ENCODE measurements at regions not wholly inside any gene's neighbourhood (a gene's known extent, or its start where the extent isn't known, plus 50 kb on each side); places are given as distances from the start of the nearest gene placed in this dataset.

DNA sequence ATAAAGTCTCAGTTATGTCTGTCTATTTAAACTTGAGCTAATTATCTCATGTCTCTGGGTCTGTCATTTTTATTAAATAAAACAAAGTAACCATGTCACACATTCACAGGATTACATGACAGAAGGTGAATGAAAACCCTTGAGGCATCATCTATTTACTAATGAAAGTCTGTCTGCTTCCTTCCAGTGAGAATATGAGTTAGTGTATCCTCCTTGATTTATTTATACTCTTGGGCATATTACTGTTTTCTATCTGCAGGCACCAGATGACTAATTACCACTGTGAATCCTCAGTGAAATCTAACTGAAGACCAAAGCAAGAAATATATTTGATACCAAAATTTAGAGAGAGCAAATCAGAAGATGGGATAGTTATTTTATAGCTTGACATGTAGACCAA lies 163.7 kb downstream of the CDC14C start:
- TF ChIP-seq, protein P1, sequence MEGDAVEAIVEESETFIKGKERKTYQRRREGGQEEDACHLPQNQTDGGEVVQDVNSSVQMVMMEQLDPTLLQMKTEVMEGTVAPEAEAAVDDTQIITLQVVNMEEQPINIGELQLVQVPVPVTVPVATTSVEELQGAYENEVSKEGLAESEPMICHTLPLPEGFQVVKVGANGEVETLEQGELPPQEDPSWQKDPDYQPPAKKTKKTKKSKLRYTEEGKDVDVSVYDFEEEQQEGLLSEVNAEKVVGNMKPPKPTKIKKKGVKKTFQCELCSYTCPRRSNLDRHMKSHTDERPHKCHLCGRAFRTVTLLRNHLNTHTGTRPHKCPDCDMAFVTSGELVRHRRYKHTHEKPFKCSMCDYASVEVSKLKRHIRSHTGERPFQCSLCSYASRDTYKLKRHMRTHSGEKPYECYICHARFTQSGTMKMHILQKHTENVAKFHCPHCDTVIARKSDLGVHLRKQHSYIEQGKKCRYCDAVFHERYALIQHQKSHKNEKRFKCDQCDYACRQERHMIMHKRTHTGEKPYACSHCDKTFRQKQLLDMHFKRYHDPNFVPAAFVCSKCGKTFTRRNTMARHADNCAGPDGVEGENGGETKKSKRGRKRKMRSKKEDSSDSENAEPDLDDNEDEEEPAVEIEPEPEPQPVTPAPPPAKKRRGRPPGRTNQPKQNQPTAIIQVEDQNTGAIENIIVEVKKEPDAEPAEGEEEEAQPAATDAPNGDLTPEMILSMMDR (conservative IDR thresholded peaks at IDR 0.05; ENCODE audit: low read depth in 2 of 2), result no peak
- TF ChIP-seq, protein P2, sequence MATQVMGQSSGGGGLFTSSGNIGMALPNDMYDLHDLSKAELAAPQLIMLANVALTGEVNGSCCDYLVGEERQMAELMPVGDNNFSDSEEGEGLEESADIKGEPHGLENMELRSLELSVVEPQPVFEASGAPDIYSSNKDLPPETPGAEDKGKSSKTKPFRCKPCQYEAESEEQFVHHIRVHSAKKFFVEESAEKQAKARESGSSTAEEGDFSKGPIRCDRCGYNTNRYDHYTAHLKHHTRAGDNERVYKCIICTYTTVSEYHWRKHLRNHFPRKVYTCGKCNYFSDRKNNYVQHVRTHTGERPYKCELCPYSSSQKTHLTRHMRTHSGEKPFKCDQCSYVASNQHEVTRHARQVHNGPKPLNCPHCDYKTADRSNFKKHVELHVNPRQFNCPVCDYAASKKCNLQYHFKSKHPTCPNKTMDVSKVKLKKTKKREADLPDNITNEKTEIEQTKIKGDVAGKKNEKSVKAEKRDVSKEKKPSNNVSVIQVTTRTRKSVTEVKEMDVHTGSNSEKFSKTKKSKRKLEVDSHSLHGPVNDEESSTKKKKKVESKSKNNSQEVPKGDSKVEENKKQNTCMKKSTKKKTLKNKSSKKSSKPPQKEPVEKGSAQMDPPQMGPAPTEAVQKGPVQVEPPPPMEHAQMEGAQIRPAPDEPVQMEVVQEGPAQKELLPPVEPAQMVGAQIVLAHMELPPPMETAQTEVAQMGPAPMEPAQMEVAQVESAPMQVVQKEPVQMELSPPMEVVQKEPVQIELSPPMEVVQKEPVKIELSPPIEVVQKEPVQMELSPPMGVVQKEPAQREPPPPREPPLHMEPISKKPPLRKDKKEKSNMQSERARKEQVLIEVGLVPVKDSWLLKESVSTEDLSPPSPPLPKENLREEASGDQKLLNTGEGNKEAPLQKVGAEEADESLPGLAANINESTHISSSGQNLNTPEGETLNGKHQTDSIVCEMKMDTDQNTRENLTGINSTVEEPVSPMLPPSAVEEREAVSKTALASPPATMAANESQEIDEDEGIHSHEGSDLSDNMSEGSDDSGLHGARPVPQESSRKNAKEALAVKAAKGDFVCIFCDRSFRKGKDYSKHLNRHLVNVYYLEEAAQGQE (IDR thresholded peaks at IDR 0.05; ENCODE audit: unreplicated experiment), result no peak
- no peak for TF ChIP-seq POLR2AphosphoS5 (IDR thresholded peaks at IDR 0.05; ENCODE audit: low read depth)

All from GM23338 (cell line).